Neural progenitor cell (in vitro differentiated cells): ENCODE measurements at regions not wholly inside any gene's neighbourhood (a gene's known extent, or its start where the extent isn't known, plus 50 kb on each side); places are given as distances from the start of the nearest gene placed in this dataset.

Source experiments
- CTCF ChIP-seq: fragments of 200-600 bp; sonication (generic); IDR thresholded peaks from 2 replicates; pipeline ENCODE4 v1.5.1; 2017; ENCODE audit warnings: antibody characterized with exemption, mild to moderate bottlenecking
- EZH2 ChIP-seq: fragments of 200-600 bp; sonication (generic); IDR thresholded peaks from 2 replicates; pipeline ENCODE4 v1.6.1; 2017; ENCODE audit warnings: antibody characterized with exemption, mild to moderate bottlenecking, moderate library complexity
- EZH2phosphoT487 ChIP-seq: fragments of 200-600 bp; sonication (generic); IDR thresholded peaks from 2 replicates; pipeline ENCODE4 v1.6.1; 2017; ENCODE audit warnings: antibody characterized with exemption

GRCh38 chr2:49335546-49335945 is 181.2 kb upstream of the FSHR start:
- TF ChIP-seq CTCF (no peak), EZH2 (no peak), EZH2phosphoT487 (no peak)
